Liver (tissue), 8 donors: ENCODE measurements at regions not wholly inside any gene's neighbourhood (a gene's known extent, or its start where the extent isn't known, plus 50 kb on each side); places are given as distances from the start of the nearest gene placed in this dataset.

Experiments used
- DNase-seq: peaks from one replicate; pipeline ENCODE4 v3.0.0-alpha.2; 2017; ENCODE audit warnings: low spot score
- H3K27ac ChIP-seq, 2 donors: one replicate each; pipeline ENCODE4 v1.7.0; 2013; ENCODE audit warnings: inconsistent platforms in 2 of 2, low read length in 2 of 2, control low read depth in 1 of 2, low read depth in 1 of 2, mild to moderate bottlenecking in 1 of 2
- H3K27me3 ChIP-seq, 4 donors: one replicate each; pipeline versions ENCODE4 v1.6.1 to v1.7.0; 2013; ENCODE audit warnings: low read length in 3 of 4, inconsistent platforms in 1 of 4, mild to moderate bottlenecking in 1 of 4, moderate library complexity in 1 of 4; ENCODE audit not compliant: control insufficient read depth in 4 of 4, insufficient read depth in 4 of 4
- H3K36me3 ChIP-seq, 4 donors: one replicate each; pipeline versions ENCODE4 v1.6.1 to v1.7.0; 2013; ENCODE audit warnings: low read length in 3 of 4, mild to moderate bottlenecking in 3 of 4, low read depth in 1 of 4, moderate library complexity in 1 of 4; ENCODE audit not compliant: control insufficient read depth in 4 of 4, insufficient read depth in 3 of 4
- H3K4me1 ChIP-seq, 4 donors: one replicate each; pipeline versions ENCODE4 v1.6.1 to v1.7.0; 2013; ENCODE audit warnings: low read length in 3 of 4, mild to moderate bottlenecking in 3 of 4, moderate library complexity in 1 of 4; ENCODE audit not compliant: control insufficient read depth in 4 of 4, insufficient read depth in 4 of 4
- H3K4me3 ChIP-seq, 3 donors: one replicate each; pipeline versions ENCODE4 v1.6.1 to v1.7.0; 2013; ENCODE audit warnings: low read length in 3 of 3, control low read depth in 1 of 3, low read depth in 1 of 3, mild to moderate bottlenecking in 1 of 3
- H3K9ac ChIP-seq, 2 donors: one replicate each; pipeline ENCODE4 v1.7.0; 2013; ENCODE audit warnings: low read length in 2 of 2, mild to moderate bottlenecking in 2 of 2, moderate library complexity in 2 of 2, control low read depth in 1 of 2, low read depth in 1 of 2
- H3K9me3 ChIP-seq, 4 donors: one replicate each; pipeline versions ENCODE4 v1.6.1 to v1.7.0; 2013; ENCODE audit warnings: low read length in 3 of 4; ENCODE audit not compliant: control insufficient read depth in 4 of 4
- CTCF ChIP-seq: fragments of 150-350 bp; IDR thresholded peaks from 2 replicates; pipeline ENCODE4 v1.5.1; 2017; ENCODE audit warnings: improper control_type of control experiment, low read depth, low read length; ENCODE audit not compliant: missing input control
- EGR1 ChIP-seq, 2 donors: IDR thresholded peaks; 2 replicates each; pipeline ENCODE4 v1.6.1; 2016 to 2018; ENCODE audit warnings: antibody characterized with exemption in 2 of 2, low read depth in 2 of 2
- FOXA1 ChIP-seq: IDR thresholded peaks from 2 replicates; pipeline ENCODE4 v1.6.1; 2016; ENCODE audit warnings: antibody characterized with exemption
- FOXA2 ChIP-seq: IDR thresholded peaks from 2 replicates; pipeline ENCODE4 v1.6.1; 2016; ENCODE audit warnings: antibody characterized with exemption
- GABPA ChIP-seq, 2 donors: IDR thresholded peaks in 1 of 2; conservative IDR thresholded peaks in 1 of 2; 2 replicates each; pipeline ENCODE4 v1.6.1; 2016; ENCODE audit warnings: antibody characterized with exemption in 2 of 2, mild to moderate bottlenecking in 1 of 2, moderate library complexity in 1 of 2
- HNF4A ChIP-seq, 2 donors: conservative IDR thresholded peaks; 2 replicates each; pipeline ENCODE4 v1.6.1; 2016; ENCODE audit warnings: antibody characterized with exemption in 2 of 2, mild to moderate bottlenecking in 2 of 2
- HNF4G ChIP-seq: IDR thresholded peaks from 2 replicates; pipeline ENCODE4 v1.6.1; 2016; ENCODE audit warnings: antibody characterized with exemption
- JUND ChIP-seq, 2 donors: IDR thresholded peaks; 2 replicates each; pipeline ENCODE4 v1.6.1; 2016; ENCODE audit warnings: antibody characterized with exemption in 2 of 2
- MAX ChIP-seq: IDR thresholded peaks from 2 replicates; pipeline ENCODE4 v1.6.1; 2016; ENCODE audit warnings: antibody characterized with exemption
- NR2F2 ChIP-seq: IDR thresholded peaks from 2 replicates; pipeline ENCODE4 v1.6.1; 2016; ENCODE audit warnings: antibody characterized with exemption
- RAD21 ChIP-seq, 2 donors: IDR thresholded peaks; 2 replicates each; pipeline ENCODE4 v1.6.1; 2016; ENCODE audit warnings: antibody characterized with exemption in 2 of 2, mild to moderate bottlenecking in 2 of 2
- REST ChIP-seq: IDR thresholded peaks from 2 replicates; pipeline ENCODE4 v1.6.1; 2016; ENCODE audit warnings: antibody characterized with exemption, mild to moderate bottlenecking
- RXRA ChIP-seq, 2 donors: IDR thresholded peaks; 2 replicates each; pipeline ENCODE4 v1.6.1; 2017 to 2018; ENCODE audit warnings: antibody characterized with exemption in 2 of 2, mild to moderate bottlenecking in 1 of 2
- SP1 ChIP-seq: IDR thresholded peaks from 2 replicates; pipeline ENCODE4 v1.6.1; 2018; ENCODE audit warnings: antibody characterized with exemption, mild to moderate bottlenecking
- TAF1 ChIP-seq: conservative IDR thresholded peaks from 2 replicates; pipeline ENCODE4 v1.6.1; 2016; ENCODE audit warnings: antibody characterized with exemption, mild to moderate bottlenecking
- YY1 ChIP-seq: IDR thresholded peaks from 2 replicates; pipeline ENCODE4 v1.6.1; 2016; ENCODE audit warnings: antibody characterized with exemption, mild to moderate bottlenecking
- ZBTB33 ChIP-seq: IDR thresholded peaks from 2 replicates; pipeline ENCODE4 v1.6.1; 2016; ENCODE audit warnings: antibody characterized with exemption
- WGBS: extraction: QIAGEN DNeasy Blood & Tissue Kit; methylation state at CpG from one replicate; pipeline ENCODE4 v1.1.7; 2013; 5-methylcytosine and 5-hydroxymethylcytosine counted together
- donor health status: healthy.
- donor health status: healthy.
- donor health status: healthy.
- donor health status: healthy.
- donor health status: healthy.

- no peak for DNase-seq
- Histone ChIP-seq H3K4me1 (no peaks in the 10 kb centered on the region), H3K9me3 (peaks cover 0 to 3% (median 0%) of the 10 kb centered on the region in 4 donors), H3K36me3 (no peaks in the 10 kb centered on the region), H3K27ac (no peak overlapping the region), H3K4me3 (no peak overlapping the region), H3K27me3 (no peaks in the 10 kb centered on the region), H3K9ac (no peak overlapping the region)
- 65% methylated on average over 6 of the region's 6 CpGs for WGBS
- TF ChIP-seq GABPA (IDR thresholded peaks at IDR 0.05 in 1 of 2, conservative IDR thresholded peaks at IDR 0.05 in 1 of 2) (no peak), FOXA2 (no peak), JUND (IDR thresholded peaks at IDR 0.05) (no peak), SP1 (no peak), CTCF (no peak), ZBTB33 (no peak), RXRA (IDR thresholded peaks at IDR 0.05) (no peak), YY1 (no peak), MAX (no peak), EGR1 (IDR thresholded peaks at IDR 0.05; ENCODE audit: low read depth in 2 of 2) (no peak), HNF4A (conservative IDR thresholded peaks at IDR 0.05) (no peak), TAF1 (no peak), NR2F2 (no peak), RAD21 (IDR thresholded peaks at IDR 0.05) (no peak), REST (no peak), FOXA1 (no peak), HNF4G (no peak)
These were observed 863.9 kb downstream of the BCL11B start for GRCh38 chr14:98408024-98408555.

- Histone ChIP-seq H3K4me1 (no peaks in the 10 kb centered on the region), H3K27ac (no peak overlapping the region), H3K9me3 (peaks cover 0 to 3% (median 0%) of the 10 kb centered on the region in 4 donors), H3K27me3 (peaks cover 0 to under 1% (median 0%) of the 10 kb centered on the region in 4 donors), H3K9ac (no peak overlapping the region), H3K4me3 (no peak overlapping the region), H3K36me3 (no peaks in the 10 kb centered on the region)
- no peak for TF ChIP-seq YY1
- no peak for TF ChIP-seq ZBTB33
- no peak for TF ChIP-seq MAX
- no peak for TF ChIP-seq HNF4A (conservative IDR thresholded peaks at IDR 0.05)
- TF ChIP-seq JUND (IDR thresholded peaks at IDR 0.05), result no peak
- TF ChIP-seq RXRA (IDR thresholded peaks at IDR 0.05), result no peak
- no peak for TF ChIP-seq RAD21 (IDR thresholded peaks at IDR 0.05)
- TF ChIP-seq FOXA2, result no peak
- no peak for TF ChIP-seq EGR1 (IDR thresholded peaks at IDR 0.05; ENCODE audit: low read depth in 2 of 2)
- TF ChIP-seq FOXA1, result no peak
- TF ChIP-seq SP1, result no peak
- no peak for TF ChIP-seq TAF1
- TF ChIP-seq NR2F2, result no peak
- 74% methylated on average over 6 of the region's 6 CpGs for WGBS
- no peak for DNase-seq
These were observed 863.3 kb downstream of the BCL11B start for GRCh38 chr14:98408713-98409112.
